CD4-positive, alpha-beta T cell treated with Interleukin-4 for 1 hour (primary cell): ENCODE measurements at regions not wholly inside any gene's neighbourhood (a gene's known extent, or its start where the extent isn't known, plus 50 kb on each side); places are given as distances from the start of the nearest gene placed in this dataset.
"Not testable (repeated sequence)": the region's sequence is repeated elsewhere in the genome, so short reads cannot be mapped to it uniquely, and the experiment has no call there.

ENCODE experiments used
- DNase-seq, 2 donors: peaks; one replicate each; pipeline ENCODE4 v3.0.0-alpha.2; 2020 to 2022

GRCh38 chr18:64810354-64810753 is 661.5 kb upstream of the LINC00305 start:
- DNase-seq = no peak

GRCh38 chr18:64809801-64810200 is 660.9 kb upstream of the LINC00305 start:
- no peak for DNase-seq

- no peak for DNase-seq
Observed at GRCh38 chr18:64807560-64807959, 658.7 kb upstream of the LINC00305 start.

GRCh38 chr18:64806691-64807090 is 657.8 kb upstream of the LINC00305 start:
- DNase-seq = no peak

GRCh38 chr18:64806232-64806631 is 657.3 kb upstream of the LINC00305 start:
- no peak for DNase-seq

GRCh38 chr18:64803471-64803870 is 654.6 kb upstream of the LINC00305 start:
- no peak for DNase-seq

- no peak for DNase-seq
Observed at GRCh38 chr18:64800151-64800550, 651.3 kb upstream of the LINC00305 start.

GRCh38 chr18:64799376-64799775 is 650.5 kb upstream of the LINC00305 start:
- no peak for DNase-seq

GRCh38 chr18:64791236-64791635 is 642.3 kb upstream of the LINC00305 start:
- DNase-seq = no peak

GRCh38 chr18:64785686-64786085 is 636.8 kb upstream of the LINC00305 start:
- no peak for DNase-seq

- DNase-seq = no peak
Observed at GRCh38 chr18:64777556-64777955, 628.7 kb upstream of the LINC00305 start.

GRCh38 chr18:64765908-64766307 is 617.0 kb upstream of the LINC00305 start:
- no peak for DNase-seq

- no peak for DNase-seq
Observed at GRCh38 chr18:64752707-64753106, 603.8 kb upstream of the LINC00305 start.

GRCh38 chr18:64749884-64750283 is 601.0 kb upstream of the LINC00305 start:
- DNase-seq = no peak

- DNase-seq = no peak
Observed at GRCh38 chr18:64747803-64748202, 598.9 kb upstream of the LINC00305 start.

- DNase-seq = no peak
Observed at GRCh38 chr18:64742898-64743297, 594.0 kb upstream of the LINC00305 start.

- no peak for DNase-seq
Observed at GRCh38 chr18:64734063-64734462, 585.2 kb upstream of the LINC00305 start.

GRCh38 chr18:64725657-64726056 is 576.8 kb upstream of the LINC00305 start:
- not testable (repeated sequence) for DNase-seq

- DNase-seq = no peak
Observed at GRCh38 chr18:64720781-64721464, 572.0 kb upstream of the LINC00305 start.

- no peak for DNase-seq
Observed at GRCh38 chr18:64718808-64719207, 569.9 kb upstream of the LINC00305 start.

GRCh38 chr18:64717026-64717425 is 568.1 kb upstream of the LINC00305 start:
- no peak for DNase-seq

- no peak for DNase-seq
Observed at GRCh38 chr18:64714086-64714485, 565.2 kb upstream of the LINC00305 start.

GRCh38 chr18:64713284-64713683 is 564.4 kb upstream of the LINC00305 start:
- DNase-seq = peak in 1 of 2 donors; percentile 21

- no peak for DNase-seq
Observed at GRCh38 chr18:64712035-64712434, 563.1 kb upstream of the LINC00305 start.
